ENCODE measurements at regions not wholly inside any gene's neighbourhood (a gene's known extent, or its start where the extent isn't known, plus 50 kb on each side); places are given as distances from the start of the nearest gene placed in this dataset.

DNA sequence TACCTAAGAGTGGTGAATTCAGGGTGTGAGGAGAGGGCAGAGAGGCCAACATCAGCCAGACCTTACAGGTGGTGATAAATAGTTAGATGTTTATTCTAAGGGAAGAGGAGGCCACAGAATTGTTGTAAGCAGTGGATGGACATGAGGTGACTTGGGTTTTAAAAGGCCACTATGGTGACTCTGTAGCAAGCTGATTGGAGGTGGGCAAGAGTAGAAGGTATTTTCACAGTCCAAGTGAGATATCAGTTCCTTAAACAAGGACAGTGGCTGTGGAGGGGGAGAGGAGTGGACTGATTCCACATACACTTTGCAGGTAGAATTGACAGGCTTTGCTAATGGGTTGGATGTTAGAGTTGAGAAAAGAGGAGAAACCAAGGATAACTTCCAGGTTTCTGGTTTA lies 60.8 kb upstream of the CLDN14 start:
- Histone ChIP-seq H3K27me3 (ENCODE audit: insufficient read depth) (peaks cover 4% of the 10 kb centered on the region; the same call in 1 of the 2 replicates), H4K20me1 (replicated peaks; ENCODE audit: insufficient read depth) (no peaks in the 10 kb centered on the region), H3K4me3 (no peak overlapping the region), H3K79me2 (replicated peaks; ENCODE audit: insufficient read depth) (no peaks in the 10 kb centered on the region), H3F3A (replicated peaks; ENCODE audit: low read depth) (0 out of 2 replicates have a peak, but pooled peaks cover 6% of the 10 kb centered on the region), H3K4me1 (ENCODE audit: insufficient read depth) (peaks cover 18% of the 10 kb centered on the region), H3K4me2 (no peak overlapping the region), H3K36me3 (ENCODE audit: insufficient read depth) (no peaks in the 10 kb centered on the region), H3K9me2 (ENCODE audit: insufficient read depth) (no peaks in the 10 kb centered on the region), H3K27ac (ENCODE audit: low read depth) (no peak overlapping the region), H2AFZ (no peak overlapping the region)
- DNase-seq (ENCODE audit: low spot score) (no peak), ATAC-seq (no peak)
- H3K27ac Mint-ChIP-seq, result no peak overlapping the region
- H3K9me3 Mint-ChIP-seq, result no peaks in the 10 kb centered on the region
- TF ChIP-seq ZNF462 (CRISPR knock-in tag; IDR thresholded peaks at IDR 0.05) (no peak), ETS1 (IDR thresholded peaks at IDR 0.05) (no peak), ZNF114 (CRISPR knock-in tag; IDR thresholded peaks at IDR 0.05) (no peak), STAT1 (IDR thresholded peaks at IDR 0.05; ENCODE audit: unreplicated experiment) (no peak)
- TF ChIP-seq, protein P1, sequence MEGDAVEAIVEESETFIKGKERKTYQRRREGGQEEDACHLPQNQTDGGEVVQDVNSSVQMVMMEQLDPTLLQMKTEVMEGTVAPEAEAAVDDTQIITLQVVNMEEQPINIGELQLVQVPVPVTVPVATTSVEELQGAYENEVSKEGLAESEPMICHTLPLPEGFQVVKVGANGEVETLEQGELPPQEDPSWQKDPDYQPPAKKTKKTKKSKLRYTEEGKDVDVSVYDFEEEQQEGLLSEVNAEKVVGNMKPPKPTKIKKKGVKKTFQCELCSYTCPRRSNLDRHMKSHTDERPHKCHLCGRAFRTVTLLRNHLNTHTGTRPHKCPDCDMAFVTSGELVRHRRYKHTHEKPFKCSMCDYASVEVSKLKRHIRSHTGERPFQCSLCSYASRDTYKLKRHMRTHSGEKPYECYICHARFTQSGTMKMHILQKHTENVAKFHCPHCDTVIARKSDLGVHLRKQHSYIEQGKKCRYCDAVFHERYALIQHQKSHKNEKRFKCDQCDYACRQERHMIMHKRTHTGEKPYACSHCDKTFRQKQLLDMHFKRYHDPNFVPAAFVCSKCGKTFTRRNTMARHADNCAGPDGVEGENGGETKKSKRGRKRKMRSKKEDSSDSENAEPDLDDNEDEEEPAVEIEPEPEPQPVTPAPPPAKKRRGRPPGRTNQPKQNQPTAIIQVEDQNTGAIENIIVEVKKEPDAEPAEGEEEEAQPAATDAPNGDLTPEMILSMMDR (conservative IDR thresholded peaks at IDR 0.05; ENCODE audit: low read depth in 2 of 2), result no peak
- H3K4me3 Mint-ChIP-seq, result no peak overlapping the region
- peaks cover 13% of the 10 kb centered on the region for H3K27me3 Mint-ChIP-seq (ENCODE audit: insufficient read depth, low read depth, poor library complexity)
- H3K36me3 Mint-ChIP-seq (ENCODE audit: low read depth), result no peaks in the 10 kb centered on the region
- H3K4me1 Mint-ChIP-seq, result peaks cover 14% of the 10 kb centered on the region
